DND-41 (cell line): ENCODE measurements at regions not wholly inside any gene's neighbourhood (a gene's known extent, or its start where the extent isn't known, plus 50 kb on each side); places are given as distances from the start of the nearest gene placed in this dataset.

Source experiments
- ATAC-seq: fragments of 200-7000 bp; cut with Tn5 transposase; 3 replicates; pipeline ENCODE4 v1.9.1; 2021; ENCODE audit warnings: low read depth; ENCODE audit not compliant: insufficient read depth
- DNase-seq: peaks from one replicate; pipeline ENCODE4 v3.0.0-alpha.2; 2020
- H2AFZ ChIP-seq: 2 replicates; pipeline ENCODE4 v1.6.0; 2012; ENCODE audit warnings: low read depth, low read length
- H3K27ac ChIP-seq: 2 replicates; pipeline ENCODE4 v1.5.1; 2012; ENCODE audit warnings: low read length, inconsistent platforms
- H3K27me3 ChIP-seq: fragments of 200-600 bp; sonication (generic); 2 replicates; pipeline ENCODE4 v1.6.0; 2012; ENCODE audit warnings: low read length, mild to moderate bottlenecking, inconsistent platforms; ENCODE audit not compliant: insufficient read depth, poor library complexity
- H3K36me3 ChIP-seq: 2 replicates; pipeline ENCODE4 v1.5.1; 2012; ENCODE audit warnings: low read length, inconsistent platforms; ENCODE audit not compliant: insufficient read depth
- H3K4me1 ChIP-seq: 2 replicates; pipeline ENCODE4 v1.5.1; 2012; ENCODE audit warnings: mild to moderate bottlenecking, low read length; ENCODE audit not compliant: insufficient read depth
- H3K4me2 ChIP-seq: 2 replicates; pipeline ENCODE4 v1.6.0; 2012; ENCODE audit warnings: mild to moderate bottlenecking, moderate library complexity, low read length, inconsistent platforms; ENCODE audit not compliant: insufficient read depth
- H3K4me3 ChIP-seq, 2 experiments: fragments of 200-600 bp in 1 of 2; shearing (Covaris generic) in 1 of 2; 2 replicates each; pipeline ENCODE4 v1.5.1; 2012 to 2016; ENCODE audit warnings: inconsistent platforms in 2 of 2, low read length in 2 of 2, mild to moderate bottlenecking in 2 of 2, low read depth in 1 of 2, moderate library complexity in 1 of 2
- H3K79me2 ChIP-seq: 2 replicates; pipeline ENCODE4 v1.6.0; 2012; ENCODE audit warnings: low read length, inconsistent platforms; ENCODE audit not compliant: insufficient read depth
- H3K9ac ChIP-seq: 2 replicates; pipeline ENCODE4 v1.6.0; 2012; ENCODE audit warnings: low read depth, mild to moderate bottlenecking, inconsistent platforms, low read length, moderate library complexity
- H3K9me3 ChIP-seq: 2 replicates; pipeline ENCODE4 v1.5.1; 2012; ENCODE audit warnings: low read length, moderate library complexity, mild to moderate bottlenecking, inconsistent platforms; ENCODE audit not compliant: insufficient read depth, severe bottlenecking
- H4K20me1 ChIP-seq: 2 replicates; pipeline ENCODE4 v1.6.0; 2012; ENCODE audit warnings: low read length; ENCODE audit not compliant: insufficient read depth
- CTCF ChIP-seq: IDR thresholded peaks from 2 replicates; pipeline ENCODE4 v1.5.1; 2012; ENCODE audit warnings: borderline replicate concordance, low read length, moderate library complexity, mild to moderate bottlenecking; ENCODE audit not compliant: poor library complexity, severe bottlenecking; ENCODE audit errors: extremely low read depth
- EZH2 ChIP-seq: IDR thresholded peaks from 3 replicates; pipeline ENCODE4 v1.6.1; 2012; ENCODE audit warnings: borderline replicate concordance, low read depth, mild to moderate bottlenecking, moderate library complexity, low read length, inconsistent platforms; ENCODE audit not compliant: severe bottlenecking

GRCh38 chr5:7218141-7218540 is 177.8 kb upstream of the ADCY2 start:
- H3K9me3 ChIP-seq = no peaks in the 10 kb centered on the region

DNA sequence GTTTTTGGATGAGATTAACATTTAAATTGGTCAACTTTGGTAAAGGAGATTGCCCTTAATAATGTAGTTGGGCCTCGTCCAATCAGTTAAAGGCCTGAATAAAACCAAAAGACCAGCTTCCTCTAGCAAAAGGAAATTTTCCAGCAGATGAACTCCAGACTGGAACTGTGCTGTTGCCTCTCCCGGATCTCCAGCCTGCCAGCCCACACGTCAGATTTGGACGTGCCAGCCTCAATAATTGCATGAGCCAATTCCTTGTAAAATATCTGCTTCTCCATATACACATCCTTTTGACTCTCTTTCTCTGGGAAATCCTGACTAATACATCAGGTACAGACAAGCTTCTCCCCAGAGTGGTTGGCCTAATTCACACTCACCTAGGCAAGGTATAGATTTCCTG is 175.8 kb upstream of the ADCY2 start:
- Histone ChIP-seq H3K27ac (no peak overlapping the region), H3K4me3 (no peak overlapping the region), H3K36me3 (no peaks in the 10 kb centered on the region), H4K20me1 (no peaks in the 10 kb centered on the region), H3K4me2 (no peak overlapping the region), H3K9me3 (no peaks in the 10 kb centered on the region), H3K9ac (no peak overlapping the region), H3K27me3 (no peaks in the 10 kb centered on the region), H3K79me2 (no peaks in the 10 kb centered on the region), H2AFZ (no peak overlapping the region), H3K4me1 (no peaks in the 10 kb centered on the region)
- DNase-seq (no peak), ATAC-seq (no peak)
- TF ChIP-seq EZH2 = no peak
- TF ChIP-seq CTCF = no peak

More at GRCh38 chr5:7218141-7218540, 177.8 kb upstream of the ADCY2 start:
- Histone ChIP-seq H3K9ac (no peak overlapping the region), H2AFZ (no peak overlapping the region), H3K36me3 (no peaks in the 10 kb centered on the region), H3K27me3 (no peaks in the 10 kb centered on the region), H3K79me2 (no peaks in the 10 kb centered on the region), H3K4me1 (no peaks in the 10 kb centered on the region), H3K27ac (no peak overlapping the region), H3K4me2 (no peak overlapping the region), H4K20me1 (no peaks in the 10 kb centered on the region), H3K4me3 (no peak overlapping the region)
- DNase-seq (no peak), ATAC-seq (no peak)
- TF ChIP-seq EZH2 (no peak), CTCF (no peak)

- Histone ChIP-seq H3K79me2 (no peaks in the 10 kb centered on the region), H3K9me3 (no peaks in the 10 kb centered on the region), H3K4me1 (no peaks in the 10 kb centered on the region), H3K4me2 (no peak overlapping the region), H4K20me1 (no peaks in the 10 kb centered on the region), H2AFZ (no peak overlapping the region), H3K27ac (no peak overlapping the region), H3K36me3 (no peaks in the 10 kb centered on the region), H3K4me3 (no peak overlapping the region), H3K9ac (no peak overlapping the region), H3K27me3 (no peaks in the 10 kb centered on the region)
- DNase-seq = no peak
- ATAC-seq = no peak
- TF ChIP-seq EZH2 (no peak), CTCF (no peak)
Measured at GRCh38 chr5:7221041-7221440, 174.9 kb upstream of the ADCY2 start.

DNA sequence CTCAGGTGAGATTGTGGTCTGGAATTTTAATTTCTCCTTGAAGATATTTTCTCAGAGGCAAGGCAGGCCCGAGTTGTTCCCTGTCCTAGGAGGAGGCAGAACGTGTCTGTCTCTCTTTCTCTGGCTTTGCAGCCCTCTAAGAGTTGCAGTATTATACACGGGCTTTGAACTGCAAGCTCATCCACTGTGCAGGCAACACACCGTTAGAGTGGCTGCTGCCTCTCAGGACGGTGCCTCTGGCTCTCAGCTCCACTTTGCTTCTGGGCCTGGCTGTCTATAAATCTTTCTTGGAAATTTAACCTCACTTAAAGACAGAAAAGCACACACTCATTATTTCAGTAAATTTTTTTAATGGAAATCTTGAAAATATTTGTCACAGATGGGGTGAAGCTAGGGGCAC is 170.1 kb upstream of the ADCY2 start:
- no peaks in the 10 kb centered on the region for H3K4me1 ChIP-seq
- no peaks in the 10 kb centered on the region for H3K9me3 ChIP-seq
- H3K9ac ChIP-seq = no peak overlapping the region
- H3K79me2 ChIP-seq = no peaks in the 10 kb centered on the region
- no peak for TF ChIP-seq CTCF
- TF ChIP-seq EZH2 = no peak
- no peak overlapping the region for H3K27ac ChIP-seq
- H3K27me3 ChIP-seq = no peaks in the 10 kb centered on the region
- H3K4me2 ChIP-seq = no peak overlapping the region
- H2AFZ ChIP-seq = no peak overlapping the region
- H3K4me3 ChIP-seq = no peak overlapping the region
- no peaks in the 10 kb centered on the region for H4K20me1 ChIP-seq
- H3K36me3 ChIP-seq = no peaks in the 10 kb centered on the region
- no peak for ATAC-seq
- DNase-seq = no peak
